Karpas-422 (cell line): ENCODE measurements at regions not wholly inside any gene's neighbourhood (a gene's known extent, or its start where the extent isn't known, plus 50 kb on each side); places are given as distances from the start of the nearest gene placed in this dataset.

ENCODE experiments used
- DNase-seq: peaks from one replicate; pipeline ENCODE4 v3.0.0-alpha.2; 2015
- H2AFZ ChIP-seq: fragments of 200-600 bp; sonication (generic); 2 replicates; pipeline ENCODE4 v1.6.1; 2014; ENCODE audit warnings: antibody characterized with exemption, low read length, mixed read lengths
- H3K27ac ChIP-seq: fragments of 200-600 bp; sonication (generic); 2 replicates; pipeline ENCODE4 v1.5.1; 2014; ENCODE audit warnings: mild to moderate bottlenecking, low read length, moderate library complexity
- H3K27me3 ChIP-seq: fragments of 200-600 bp; sonication (generic); 2 replicates; pipeline ENCODE4 v1.6.1; 2014; ENCODE audit warnings: low read length, mixed read lengths
- H3K36me3 ChIP-seq: fragments of 200-600 bp; sonication (generic); 2 replicates; pipeline ENCODE4 v1.6.1; 2014; ENCODE audit warnings: low read length, mixed read lengths; ENCODE audit not compliant: insufficient read depth
- H3K4me1 ChIP-seq: fragments of 200-600 bp; sonication (generic); 2 replicates; pipeline ENCODE4 v1.6.1; 2014; ENCODE audit warnings: mild to moderate bottlenecking, low read length, mixed read lengths
- H3K4me2 ChIP-seq: fragments of 200-600 bp; sonication (generic); 2 replicates; pipeline ENCODE4 v1.6.1; 2014; ENCODE audit warnings: low read length, low read depth, mild to moderate bottlenecking; ENCODE audit not compliant: poor library complexity, severe bottlenecking
- H3K4me3 ChIP-seq: fragments of 200-600 bp; sonication (generic); 2 replicates; pipeline ENCODE4 v1.5.1; 2014; ENCODE audit warnings: mild to moderate bottlenecking, antibody characterized with exemption, low read length, mixed read lengths
- H3K79me2 ChIP-seq: fragments of 200-600 bp; sonication (generic); 2 replicates; pipeline ENCODE4 v1.6.1; 2014; ENCODE audit warnings: mild to moderate bottlenecking, low read length, mixed read lengths
- H3K9ac ChIP-seq: fragments of 200-600 bp; sonication (generic); 2 replicates; pipeline ENCODE4 v1.6.0; 2014; ENCODE audit warnings: low read length
- H3K9me2 ChIP-seq: fragments of 200-600 bp; sonication (generic), shearing (Covaris generic); replicated peaks from 2 replicates; pipeline ENCODE4 v1.6.0; 2014; ENCODE audit warnings: mild to moderate bottlenecking, low read length, moderate library complexity; ENCODE audit not compliant: insufficient read depth
- H3K9me3 ChIP-seq: fragments of 300-700, 200-600 bp; sonication (generic); 2 replicates; pipeline ENCODE4 v1.6.1; 2014; ENCODE audit warnings: low read length, mixed read lengths
- H4K20me1 ChIP-seq: fragments of 200-600 bp; sonication (generic); 2 replicates; pipeline ENCODE4 v1.6.1; 2014; ENCODE audit warnings: mild to moderate bottlenecking, antibody characterized with exemption, low read length, low read depth; ENCODE audit not compliant: insufficient read depth

DNA sequence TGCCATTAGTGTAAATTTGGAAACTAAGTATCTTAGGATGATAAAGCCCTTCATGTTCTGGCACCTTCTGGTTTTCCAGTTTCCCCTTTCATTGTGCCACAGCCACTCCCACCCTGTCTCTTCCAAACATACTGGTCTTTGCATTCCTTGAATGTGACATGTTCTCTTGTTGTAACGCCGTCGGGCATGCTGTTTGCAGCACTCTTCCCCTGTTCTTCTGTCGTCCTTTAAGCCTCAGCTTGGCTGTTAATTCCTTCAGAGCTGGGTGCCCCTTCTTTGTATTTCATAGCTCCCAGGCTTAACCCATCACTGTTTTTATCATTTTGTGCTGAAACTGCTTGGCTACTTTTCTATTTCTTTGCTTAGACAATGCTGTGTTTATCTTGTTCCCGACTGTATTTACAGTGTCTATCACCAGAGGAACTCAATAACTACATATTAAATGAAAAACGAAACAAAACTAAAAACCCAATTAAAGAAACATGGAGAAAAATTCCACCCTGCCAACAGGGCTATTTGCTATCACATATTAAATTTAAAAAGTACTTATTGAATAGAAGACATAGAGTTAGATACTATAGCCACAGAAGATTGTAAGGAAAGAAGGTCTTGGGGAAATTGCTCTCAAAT, 95.4 kb upstream of the KCNAB1 start:
- no peak overlapping the region for H3K4me2 ChIP-seq
- H4K20me1 ChIP-seq: no peaks in the 10 kb centered on the region
- H3K27ac ChIP-seq: no peak overlapping the region
- no peaks in the 10 kb centered on the region for H3K27me3 ChIP-seq
- no peaks in the 10 kb centered on the region for H3K4me1 ChIP-seq
- no peaks in the 10 kb centered on the region for H3K9me2 ChIP-seq
- no peaks in the 10 kb centered on the region for H3K79me2 ChIP-seq
- H2AFZ ChIP-seq: no peak overlapping the region
- peak; percentile 25 for DNase-seq
- no peak overlapping the region for H3K4me3 ChIP-seq
- no peaks in the 10 kb centered on the region for H3K9me3 ChIP-seq
- H3K9ac ChIP-seq: no peak overlapping the region
- H3K36me3 ChIP-seq: no peaks in the 10 kb centered on the region

GRCh38 chr3:156029208-156029607, 91.2 kb upstream of the KCNAB1 start:
- no peak for DNase-seq
- Histone ChIP-seq H4K20me1 (no peaks in the 10 kb centered on the region), H2AFZ (no peak overlapping the region), H3K27ac (no peak overlapping the region), H3K9me2 (no peaks in the 10 kb centered on the region), H3K4me1 (no peaks in the 10 kb centered on the region), H3K9ac (no peak overlapping the region), H3K27me3 (no peaks in the 10 kb centered on the region), H3K36me3 (no peaks in the 10 kb centered on the region), H3K4me2 (no peak overlapping the region), H3K79me2 (no peaks in the 10 kb centered on the region), H3K4me3 (no peak overlapping the region), H3K9me3 (no peaks in the 10 kb centered on the region)

- H3K9ac ChIP-seq: no peak overlapping the region
- H2AFZ ChIP-seq: no peak overlapping the region
- DNase-seq: no peak
- H3K4me3 ChIP-seq: no peak overlapping the region
- H3K4me2 ChIP-seq: no peak overlapping the region
- no peaks in the 10 kb centered on the region for H4K20me1 ChIP-seq
- H3K27ac ChIP-seq: no peak overlapping the region
- H3K9me2 ChIP-seq: no peaks in the 10 kb centered on the region
- no peaks in the 10 kb centered on the region for H3K79me2 ChIP-seq
- H3K4me1 ChIP-seq: no peaks in the 10 kb centered on the region
- no peaks in the 10 kb centered on the region for H3K9me3 ChIP-seq
- no peaks in the 10 kb centered on the region for H3K36me3 ChIP-seq
- H3K27me3 ChIP-seq: no peaks in the 10 kb centered on the region
These were observed 89.7 kb upstream of the KCNAB1 start for GRCh38 chr3:156030723-156031122.

DNA sequence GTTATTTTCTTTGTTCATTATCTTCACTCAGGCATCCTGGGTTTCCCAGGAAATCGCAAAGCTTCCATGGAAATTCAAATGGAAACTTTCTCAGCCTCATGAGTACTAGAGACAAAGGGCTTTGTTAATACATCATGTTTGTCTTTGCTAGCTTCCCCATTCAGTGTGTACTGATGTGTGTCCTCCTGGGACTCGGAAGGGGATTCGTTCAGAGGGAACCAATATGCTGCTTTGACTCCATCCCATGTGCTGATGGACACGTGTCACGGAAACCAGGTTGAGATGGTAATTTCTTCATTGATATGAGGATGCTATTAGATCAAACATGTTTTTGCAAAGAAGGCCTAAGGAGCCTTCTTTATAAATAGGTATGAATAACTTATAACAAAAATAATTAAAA, 87.0 kb upstream of the KCNAB1 start:
- Histone ChIP-seq H3K27ac (no peak overlapping the region), H3K4me1 (no peaks in the 10 kb centered on the region), H3K36me3 (no peaks in the 10 kb centered on the region), H3K27me3 (no peaks in the 10 kb centered on the region), H2AFZ (no peak overlapping the region), H4K20me1 (no peaks in the 10 kb centered on the region), H3K9me2 (no peaks in the 10 kb centered on the region), H3K9ac (no peak overlapping the region), H3K4me2 (no peak overlapping the region), H3K79me2 (no peaks in the 10 kb centered on the region), H3K9me3 (no peaks in the 10 kb centered on the region), H3K4me3 (no peak overlapping the region)
- no peak for DNase-seq

DNA sequence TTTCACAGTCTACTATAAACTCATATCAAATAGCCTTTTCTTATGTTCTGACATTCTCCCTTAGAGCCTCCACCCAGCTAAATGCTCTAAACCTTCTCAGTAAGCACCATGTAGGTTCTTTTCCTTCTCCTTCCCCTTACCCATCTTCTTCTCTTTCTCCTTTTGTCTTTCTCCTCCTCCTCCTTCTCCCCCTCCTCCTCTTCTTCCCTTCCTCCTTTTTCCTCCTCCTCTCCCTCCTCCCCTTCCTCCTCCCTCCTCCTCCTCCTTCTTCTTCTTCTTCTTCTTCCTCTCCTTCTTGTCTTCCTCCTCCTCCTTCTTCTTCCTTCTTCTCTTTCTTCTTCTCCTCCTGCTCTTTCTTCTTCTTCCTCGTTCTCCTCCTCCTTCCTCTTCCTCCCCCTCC, 85.2 kb upstream of the KCNAB1 start:
- no peak overlapping the region for H2AFZ ChIP-seq
- no peaks in the 10 kb centered on the region for H4K20me1 ChIP-seq
- no peaks in the 10 kb centered on the region for H3K9me3 ChIP-seq
- H3K27me3 ChIP-seq: no peaks in the 10 kb centered on the region
- no peaks in the 10 kb centered on the region for H3K4me1 ChIP-seq
- no peak overlapping the region for H3K4me2 ChIP-seq
- no peaks in the 10 kb centered on the region for H3K79me2 ChIP-seq
- DNase-seq: no peak
- H3K4me3 ChIP-seq: no peak overlapping the region
- no peaks in the 10 kb centered on the region for H3K9me2 ChIP-seq
- no peaks in the 10 kb centered on the region for H3K36me3 ChIP-seq
- H3K9ac ChIP-seq: no peak overlapping the region
- no peak overlapping the region for H3K27ac ChIP-seq

DNA sequence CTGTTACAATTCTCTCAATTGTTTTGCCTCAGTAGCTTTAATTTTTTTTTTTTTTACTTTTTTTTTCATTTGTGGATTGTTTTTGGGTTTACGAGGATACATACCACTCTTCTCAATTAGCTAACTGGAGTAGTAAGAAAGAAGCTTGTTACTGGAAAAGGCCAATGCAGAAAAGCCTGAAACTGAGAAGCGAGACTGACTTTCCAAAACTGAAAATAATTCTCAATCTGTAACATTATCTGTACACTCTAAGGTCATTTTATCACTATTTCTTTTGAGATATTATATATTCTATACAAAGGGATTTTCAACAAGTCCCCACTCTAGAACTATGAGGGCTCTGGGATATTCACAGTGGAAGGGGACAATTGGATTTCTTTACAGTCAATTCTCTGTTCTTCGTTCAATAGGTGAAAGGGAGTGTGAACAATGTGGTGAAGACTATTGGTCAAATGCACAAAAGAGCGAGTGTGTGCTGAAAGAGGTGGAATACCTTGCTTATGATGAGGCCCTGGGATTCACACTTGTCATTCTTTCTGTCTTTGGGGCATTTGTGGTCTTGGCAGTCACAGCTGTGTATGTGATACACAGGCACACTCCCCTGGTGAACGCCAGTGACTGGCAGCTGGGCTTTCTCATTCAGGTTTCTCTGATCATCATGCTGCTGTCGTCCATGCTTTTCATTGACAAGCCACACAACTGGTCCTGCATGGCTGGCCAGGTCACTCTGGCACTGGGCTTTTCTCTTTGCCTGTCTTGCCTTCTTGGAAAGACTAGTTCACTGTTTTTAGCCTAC, 83.9 kb upstream of the KCNAB1 start:
- H3K4me1 ChIP-seq: no peaks in the 10 kb centered on the region
- no peak overlapping the region for H2AFZ ChIP-seq
- no peaks in the 10 kb centered on the region for H3K36me3 ChIP-seq
- no peak overlapping the region for H3K27ac ChIP-seq
- DNase-seq: no peak
- H3K9ac ChIP-seq: no peak overlapping the region
- no peak overlapping the region for H3K4me3 ChIP-seq
- no peaks in the 10 kb centered on the region for H3K27me3 ChIP-seq
- H3K4me2 ChIP-seq: no peak overlapping the region
- H3K9me3 ChIP-seq: no peaks in the 10 kb centered on the region
- no peaks in the 10 kb centered on the region for H4K20me1 ChIP-seq
- no peaks in the 10 kb centered on the region for H3K79me2 ChIP-seq
- H3K9me2 ChIP-seq: no peaks in the 10 kb centered on the region

DNA sequence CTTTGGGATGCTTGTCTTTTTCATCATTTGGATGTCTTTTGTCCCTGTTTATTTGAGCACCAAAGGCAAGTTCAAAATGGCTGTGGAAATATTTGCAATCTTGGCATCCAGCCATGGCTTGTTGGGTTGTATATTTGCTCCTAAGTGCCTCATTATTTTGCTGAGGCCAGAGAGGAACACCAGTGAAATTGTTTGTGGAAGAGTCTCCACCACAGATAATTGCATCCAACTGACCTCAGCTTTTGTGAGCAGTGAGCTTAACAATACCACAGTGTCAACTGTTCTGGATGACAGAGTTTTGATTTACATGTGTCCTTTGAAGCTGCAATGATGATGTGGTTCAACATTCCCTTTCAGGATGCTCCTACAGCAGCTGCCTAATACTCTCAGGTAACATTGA, 83.0 kb upstream of the KCNAB1 start:
- Histone ChIP-seq H2AFZ (no peak overlapping the region), H4K20me1 (no peaks in the 10 kb centered on the region), H3K36me3 (no peaks in the 10 kb centered on the region), H3K79me2 (no peaks in the 10 kb centered on the region), H3K9me2 (no peaks in the 10 kb centered on the region), H3K4me3 (no peak overlapping the region), H3K27ac (no peak overlapping the region), H3K27me3 (no peaks in the 10 kb centered on the region), H3K9ac (no peak overlapping the region), H3K4me1 (no peaks in the 10 kb centered on the region), H3K4me2 (no peak overlapping the region), H3K9me3 (no peaks in the 10 kb centered on the region)
- DNase-seq: no peak

- Histone ChIP-seq H4K20me1 (no peaks in the 10 kb centered on the region), H3K27me3 (no peaks in the 10 kb centered on the region), H3K36me3 (no peaks in the 10 kb centered on the region), H3K4me2 (no peak overlapping the region), H3K9me2 (no peaks in the 10 kb centered on the region), H3K79me2 (no peaks in the 10 kb centered on the region), H2AFZ (no peak overlapping the region), H3K9me3 (no peaks in the 10 kb centered on the region), H3K4me3 (no peak overlapping the region), H3K9ac (no peak overlapping the region), H3K4me1 (no peaks in the 10 kb centered on the region), H3K27ac (no peak overlapping the region)
- DNase-seq: no peak
These were observed 81.5 kb upstream of the KCNAB1 start for GRCh38 chr3:156038869-156039268.
